Tibial nerve (tissue), 4 donors: ENCODE measurements at regions not wholly inside any gene's neighbourhood (a gene's known extent, or its start where the extent isn't known, plus 50 kb on each side); places are given as distances from the start of the nearest gene placed in this dataset.

Source experiments
- DNase-seq, 2 donors: peaks; one replicate each; pipeline ENCODE4 v3.0.0-alpha.2; 2019; ENCODE audit warnings: low spot score in 2 of 2
- H3K27ac ChIP-seq, 4 donors: fragments of 200-600 bp; sonication (generic) in 3 of 4; one replicate each; pipeline ENCODE4 v1.5.1; 2017 to 2019; ENCODE audit warnings: mild to moderate bottlenecking in 1 of 4
- H3K27me3 ChIP-seq, 2 donors: fragments of 200-600 bp; sonication (generic) in 1 of 2; one replicate each; pipeline versions ENCODE4 v1.5.1 to v1.6.0; 2017 to 2019
- H3K36me3 ChIP-seq, 3 donors: fragments of 200-600 bp; sonication (generic); one replicate each; pipeline ENCODE4 v1.5.1; 2018 to 2019
- H3K4me1 ChIP-seq, 4 donors: fragments of 200-600 bp; sonication (generic) in 3 of 4; one replicate each; pipeline ENCODE4 v1.5.1; 2017 to 2019
- H3K4me3 ChIP-seq, 4 donors: fragments of 200-600 bp; sonication (generic) in 3 of 4; one replicate each; pipeline ENCODE4 v1.5.1; 2017 to 2019; ENCODE audit warnings: mild to moderate bottlenecking in 1 of 4, moderate library complexity in 1 of 4
- H3K9me3 ChIP-seq, 4 donors: fragments of 200-600 bp; sonication (generic) in 3 of 4; one replicate each; pipeline ENCODE4 v1.5.1; 2017 to 2019
- EP300 ChIP-seq, 2 donors: sonication (generic); formaldehyde crosslinking; IDR thresholded peaks; one replicate each; pipeline ENCODE4 v1.6.1; 2017; ENCODE audit warnings: antibody characterized with exemption in 2 of 2, mild to moderate bottlenecking in 1 of 2
- POLR2A ChIP-seq, 2 donors: fragments of 450-650 bp; IDR thresholded peaks; one replicate each; pipeline ENCODE4 v1.6.1; 2017; ENCODE audit warnings: antibody characterized with exemption in 2 of 2, mild to moderate bottlenecking in 2 of 2, moderate library complexity in 2 of 2
- WGBS, 2 donors: methylation state at CpG; one replicate each; pipeline ENCODE4 v1.1.5; 2018; 5-methylcytosine and 5-hydroxymethylcytosine counted together
- TF ChIP-seq, protein P1 (sequence below), 5 experiments: fragments of 200-600 bp in 3 of 5; fragments of 450-650 bp in 2 of 5; sonication (generic) in 3 of 5; IDR thresholded peaks; one replicate each; pipeline ENCODE4 v1.5.1; 2016 to 2019; ENCODE audit warnings: antibody characterized with exemption in 5 of 5, mild to moderate bottlenecking in 3 of 5, moderate library complexity in 2 of 5

DNA sequence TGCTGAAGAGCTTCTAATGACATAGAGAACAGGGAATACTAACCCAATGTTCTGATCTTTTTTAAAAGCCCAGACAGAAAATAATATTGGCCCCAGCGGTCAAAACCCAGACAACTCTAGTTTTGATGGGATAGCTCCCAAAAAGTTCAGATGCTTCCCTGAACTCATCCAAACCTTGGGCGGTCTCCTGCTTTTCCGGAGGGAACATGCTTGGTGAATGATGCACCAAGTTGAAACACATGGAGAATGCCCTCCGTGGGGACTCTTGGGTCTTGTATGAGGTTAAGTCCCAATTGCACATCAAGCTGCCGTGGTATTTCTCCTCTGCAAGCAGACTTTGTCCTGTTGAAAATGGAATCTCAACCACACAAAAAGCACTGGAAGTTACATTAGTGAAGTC lies 120.7 kb upstream of the CTAGE1 start:
- 61 to 69% methylated on average over 5 of the region's 5 CpGs for WGBS, 2 donors
- Histone ChIP-seq H3K9me3 (no peaks in the 10 kb centered on the region), H3K4me1 (peaks cover 0 to 4% (median 0%) of the 10 kb centered on the region in 4 donors), H3K4me3 (no peak overlapping the region), H3K36me3 (no peaks in the 10 kb centered on the region), H3K27ac (peak overlapping the region in 1 of 4 donors; percentile 33), H3K27me3 (no peaks in the 10 kb centered on the region)
- TF ChIP-seq EP300 (IDR thresholded peaks at IDR 0.05) (peak in 1 of 2 donors; percentile 68), POLR2A (IDR thresholded peaks at IDR 0.05) (no peak)
- peak; percentile 64 to 73 for DNase-seq

DNA sequence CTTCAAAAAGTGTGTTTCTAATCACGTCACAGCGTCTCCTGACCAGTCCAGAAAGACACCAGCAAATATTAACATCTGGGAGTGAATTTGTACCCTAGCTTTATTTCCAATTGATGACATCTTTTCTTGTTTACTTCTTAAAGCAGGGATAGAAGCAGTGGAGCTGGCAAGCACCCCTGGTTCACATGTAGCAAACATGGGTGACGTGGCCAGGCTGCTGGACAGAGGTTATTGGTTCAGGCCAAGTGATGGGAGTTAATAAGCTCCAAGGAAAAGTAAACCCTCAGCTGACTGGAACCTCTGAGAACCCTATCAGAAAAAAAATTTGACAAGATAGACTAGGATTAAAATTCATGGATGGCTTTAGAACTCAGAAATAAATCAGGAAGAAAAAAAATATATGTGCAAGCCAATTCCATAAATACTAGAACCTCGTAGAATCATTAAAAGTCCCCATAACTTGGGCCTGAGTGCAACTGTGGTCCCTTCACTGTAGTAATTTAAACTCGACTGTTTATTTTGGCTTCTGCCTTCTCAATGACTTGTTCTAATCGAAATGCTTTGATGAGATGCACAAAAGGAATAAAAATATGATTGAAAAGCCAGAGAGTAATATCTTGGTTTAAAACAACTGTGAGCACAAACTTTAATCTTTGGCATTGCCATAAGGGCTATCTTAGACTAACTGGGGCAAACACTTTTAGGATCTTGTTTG lies 121.5 kb upstream of the CTAGE1 start:
- Histone ChIP-seq H3K36me3 (no peaks in the 10 kb centered on the region), H3K4me1 (peaks cover 0 to 6% (median 0%) of the 10 kb centered on the region in 4 donors), H3K27ac (peak overlapping the region in 1 of 4 donors; percentile 33), H3K4me3 (no peak overlapping the region), H3K27me3 (no peaks in the 10 kb centered on the region), H3K9me3 (no peaks in the 10 kb centered on the region)
- TF ChIP-seq EP300 (IDR thresholded peaks at IDR 0.05) (no peak), POLR2A (IDR thresholded peaks at IDR 0.05) (no peak)
- TF ChIP-seq, protein P1, sequence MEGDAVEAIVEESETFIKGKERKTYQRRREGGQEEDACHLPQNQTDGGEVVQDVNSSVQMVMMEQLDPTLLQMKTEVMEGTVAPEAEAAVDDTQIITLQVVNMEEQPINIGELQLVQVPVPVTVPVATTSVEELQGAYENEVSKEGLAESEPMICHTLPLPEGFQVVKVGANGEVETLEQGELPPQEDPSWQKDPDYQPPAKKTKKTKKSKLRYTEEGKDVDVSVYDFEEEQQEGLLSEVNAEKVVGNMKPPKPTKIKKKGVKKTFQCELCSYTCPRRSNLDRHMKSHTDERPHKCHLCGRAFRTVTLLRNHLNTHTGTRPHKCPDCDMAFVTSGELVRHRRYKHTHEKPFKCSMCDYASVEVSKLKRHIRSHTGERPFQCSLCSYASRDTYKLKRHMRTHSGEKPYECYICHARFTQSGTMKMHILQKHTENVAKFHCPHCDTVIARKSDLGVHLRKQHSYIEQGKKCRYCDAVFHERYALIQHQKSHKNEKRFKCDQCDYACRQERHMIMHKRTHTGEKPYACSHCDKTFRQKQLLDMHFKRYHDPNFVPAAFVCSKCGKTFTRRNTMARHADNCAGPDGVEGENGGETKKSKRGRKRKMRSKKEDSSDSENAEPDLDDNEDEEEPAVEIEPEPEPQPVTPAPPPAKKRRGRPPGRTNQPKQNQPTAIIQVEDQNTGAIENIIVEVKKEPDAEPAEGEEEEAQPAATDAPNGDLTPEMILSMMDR (IDR thresholded peaks at IDR 0.05), result no peak
- 64 to 68% methylated on average over 6 of the region's 6 CpGs for WGBS, 2 donors
- DNase-seq, result peak; percentile 56 to 62

GRCh38 chr18:22541232-22541631 lies 123.5 kb upstream of the CTAGE1 start:
- Histone ChIP-seq H3K27ac (no peak overlapping the region), H3K36me3 (no peaks in the 10 kb centered on the region), H3K9me3 (no peaks in the 10 kb centered on the region), H3K4me3 (no peak overlapping the region), H3K27me3 (no peaks in the 10 kb centered on the region), H3K4me1 (peaks cover 0 to 18% (median 0%) of the 10 kb centered on the region in 4 donors)
- no peak for TF ChIP-seq POLR2A (IDR thresholded peaks at IDR 0.05)
- no peak for TF ChIP-seq EP300 (IDR thresholded peaks at IDR 0.05)
- TF ChIP-seq, protein P1 (IDR thresholded peaks at IDR 0.05), result no peak
- DNase-seq, result no peak
- 83 to 89% methylated on average over 1 of the region's 1 CpG for WGBS, 2 donors

DNA sequence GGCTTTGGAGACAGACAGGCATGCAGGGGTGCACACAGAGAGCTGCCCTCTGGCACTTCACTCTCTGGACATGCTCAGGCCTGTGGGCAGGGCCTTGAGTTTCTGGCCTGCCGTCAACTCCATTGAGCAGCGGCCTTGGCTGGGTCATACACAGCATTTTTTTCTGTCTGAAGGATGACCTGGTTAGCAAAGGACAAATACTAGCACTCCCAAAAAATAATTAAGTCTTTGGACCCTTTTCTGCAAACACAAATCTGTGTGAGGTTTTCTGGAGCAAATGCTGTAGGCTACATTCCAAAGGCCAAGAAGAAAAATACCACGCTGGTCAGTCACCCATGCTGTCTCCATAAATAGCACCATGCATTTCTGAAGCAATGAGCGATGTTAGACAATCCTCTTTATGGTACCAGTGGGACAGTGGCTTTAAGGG lies 124.7 kb upstream of the CTAGE1 start:
- TF ChIP-seq EP300 (IDR thresholded peaks at IDR 0.05) (no peak), POLR2A (IDR thresholded peaks at IDR 0.05) (no peak)
- TF ChIP-seq, protein P1 (IDR thresholded peaks at IDR 0.05), result no peak
- H3K36me3 ChIP-seq, result no peaks in the 10 kb centered on the region
- no peak for DNase-seq
- H3K27me3 ChIP-seq, result no peaks in the 10 kb centered on the region
- no peak overlapping the region for H3K4me3 ChIP-seq
- H3K4me1 ChIP-seq, result peaks cover 0 to 18% (median 0%) of the 10 kb centered on the region in 4 donors
- H3K9me3 ChIP-seq, result no peaks in the 10 kb centered on the region
- WGBS, 2 donors, result 18 to 32% methylated on average over 4 of the region's 4 CpGs
- H3K27ac ChIP-seq, result no peak overlapping the region

DNA sequence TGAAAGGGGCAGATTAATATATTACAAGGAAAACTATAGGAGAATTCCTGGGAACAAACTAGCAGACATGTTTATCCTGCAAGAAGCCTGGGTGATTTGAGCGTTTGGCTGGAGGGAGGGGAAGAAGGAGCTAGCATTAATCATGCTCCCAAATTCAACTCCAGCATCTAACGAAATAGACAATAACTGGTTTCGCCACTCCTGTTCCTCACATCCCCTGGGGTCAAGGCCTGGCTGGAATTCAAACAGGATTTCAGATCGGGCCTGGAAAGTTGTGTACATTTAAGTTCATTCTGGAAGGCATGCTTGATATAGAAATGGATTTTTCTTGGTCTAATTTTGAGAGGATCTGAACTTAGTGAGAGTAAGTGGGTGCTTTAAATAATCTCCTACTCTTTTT lies 126.1 kb upstream of the CTAGE1 start:
- DNase-seq, result peak in 1 of 2 donors; percentile 68

DNA sequence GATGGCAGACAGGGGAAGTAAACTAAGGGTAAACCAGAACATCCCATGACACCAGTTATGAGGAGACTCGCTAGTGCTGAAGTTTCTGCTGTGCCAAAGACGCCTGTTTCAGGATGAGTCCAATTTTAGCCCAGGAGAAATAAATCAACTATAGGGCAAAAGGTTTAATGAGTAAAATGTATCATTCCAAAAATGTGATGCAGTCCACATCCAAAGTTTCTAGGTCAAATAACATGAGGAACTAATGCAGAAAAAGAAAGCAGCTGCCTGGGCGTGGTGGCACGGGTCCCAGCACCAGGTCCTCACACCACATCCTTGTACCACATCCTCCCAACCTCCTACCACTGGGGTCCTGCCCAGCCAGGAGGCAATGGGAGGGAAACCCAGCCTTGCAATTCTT lies 126.9 kb upstream of the CTAGE1 start:
- peaks cover 0 to 18% (median 0%) of the 10 kb centered on the region in 4 donors for H3K4me1 ChIP-seq

More for the DNA sequence above, 126.1 kb upstream of the CTAGE1 start:
- no peaks in the 10 kb centered on the region for H3K36me3 ChIP-seq
- no peak overlapping the region for H3K4me3 ChIP-seq
- WGBS, 2 donors, result 75 to 78% methylated on average over 4 of the region's 4 CpGs
- H3K9me3 ChIP-seq, result no peaks in the 10 kb centered on the region
- no peaks in the 10 kb centered on the region for H3K27me3 ChIP-seq
- H3K4me1 ChIP-seq, result peaks cover 0 to 18% (median 0%) of the 10 kb centered on the region in 4 donors
- TF ChIP-seq POLR2A (IDR thresholded peaks at IDR 0.05) (no peak), EP300 (IDR thresholded peaks at IDR 0.05) (peak in 1 of 2 donors; percentile 33)
- no peak overlapping the region for H3K27ac ChIP-seq

More for the DNA sequence above, 126.9 kb upstream of the CTAGE1 start:
- Histone ChIP-seq H3K27ac (no peak overlapping the region), H3K9me3 (no peaks in the 10 kb centered on the region), H3K4me3 (no peak overlapping the region), H3K27me3 (no peaks in the 10 kb centered on the region), H3K36me3 (no peaks in the 10 kb centered on the region)
- TF ChIP-seq EP300 (IDR thresholded peaks at IDR 0.05), result no peak
- TF ChIP-seq, protein P1 (IDR thresholded peaks at IDR 0.05), result no peak
- no peak for TF ChIP-seq POLR2A (IDR thresholded peaks at IDR 0.05)
- DNase-seq, result no peak
- WGBS, 2 donors, result 44 to 45% methylated on average over 4 of the region's 4 CpGs
